B cell (primary cell): ENCODE measurements at regions not wholly inside any gene's neighbourhood (a gene's known extent, or its start where the extent isn't known, plus 50 kb on each side); places are given as distances from the start of the nearest gene placed in this dataset.

Experiments used
- EZH2 ChIP-seq: IDR thresholded peaks from 2 replicates; pipeline ENCODE4 v1.6.1; 2012; ENCODE audit warnings: borderline replicate concordance, low read depth, mild to moderate bottlenecking, moderate library complexity, low read length; ENCODE audit not compliant: insufficient read depth, poor library complexity, severe bottlenecking
- TF ChIP-seq, protein P1 (sequence below): fragments of 200-600 bp; IDR thresholded peaks from one replicate; pipeline ENCODE4 v1.8.0; 2022; ENCODE audit warnings: antibody characterized with exemption, mild to moderate bottlenecking

DNA sequence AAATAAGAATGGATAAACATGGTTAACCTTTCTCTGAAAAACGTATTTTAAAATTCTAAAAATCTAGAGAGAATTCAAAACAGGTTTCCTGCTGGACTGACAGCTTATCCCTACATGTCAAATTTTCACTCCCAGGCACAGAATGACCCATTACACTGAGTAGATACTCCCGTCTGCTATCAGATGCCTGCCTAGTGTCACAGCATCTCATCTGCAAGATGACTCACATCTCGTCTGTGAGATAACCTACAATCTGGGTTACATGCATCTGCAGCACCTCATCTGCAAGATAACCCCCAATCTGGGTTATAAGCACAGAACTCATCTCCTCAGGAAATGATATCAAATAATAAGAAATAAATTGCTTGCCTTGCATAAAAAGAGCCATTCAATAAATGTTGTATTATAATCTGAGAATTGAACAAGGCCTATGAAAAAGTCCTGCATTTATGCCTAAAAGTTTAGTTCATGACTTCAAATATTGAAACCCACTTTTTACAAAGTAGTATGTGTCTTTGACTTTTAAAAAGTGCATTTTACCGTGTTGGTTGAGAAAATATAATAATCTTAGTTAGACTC is 188.3 kb upstream of the THBS1 start:
- TF ChIP-seq, protein P1, sequence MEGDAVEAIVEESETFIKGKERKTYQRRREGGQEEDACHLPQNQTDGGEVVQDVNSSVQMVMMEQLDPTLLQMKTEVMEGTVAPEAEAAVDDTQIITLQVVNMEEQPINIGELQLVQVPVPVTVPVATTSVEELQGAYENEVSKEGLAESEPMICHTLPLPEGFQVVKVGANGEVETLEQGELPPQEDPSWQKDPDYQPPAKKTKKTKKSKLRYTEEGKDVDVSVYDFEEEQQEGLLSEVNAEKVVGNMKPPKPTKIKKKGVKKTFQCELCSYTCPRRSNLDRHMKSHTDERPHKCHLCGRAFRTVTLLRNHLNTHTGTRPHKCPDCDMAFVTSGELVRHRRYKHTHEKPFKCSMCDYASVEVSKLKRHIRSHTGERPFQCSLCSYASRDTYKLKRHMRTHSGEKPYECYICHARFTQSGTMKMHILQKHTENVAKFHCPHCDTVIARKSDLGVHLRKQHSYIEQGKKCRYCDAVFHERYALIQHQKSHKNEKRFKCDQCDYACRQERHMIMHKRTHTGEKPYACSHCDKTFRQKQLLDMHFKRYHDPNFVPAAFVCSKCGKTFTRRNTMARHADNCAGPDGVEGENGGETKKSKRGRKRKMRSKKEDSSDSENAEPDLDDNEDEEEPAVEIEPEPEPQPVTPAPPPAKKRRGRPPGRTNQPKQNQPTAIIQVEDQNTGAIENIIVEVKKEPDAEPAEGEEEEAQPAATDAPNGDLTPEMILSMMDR = no peak
- no peak for TF ChIP-seq EZH2
